CD14-positive monocyte (primary cell): ENCODE measurements at regions not wholly inside any gene's neighbourhood (a gene's known extent, or its start where the extent isn't known, plus 50 kb on each side); places are given as distances from the start of the nearest gene placed in this dataset.

Experiments used
- DNase-seq, 3 donors: peaks; one replicate each; pipeline ENCODE4 v3.0.0-alpha.2; 2011 to 2022
- H2AFZ ChIP-seq: 2 replicates; pipeline ENCODE4 v1.6.0; 2012; ENCODE audit warnings: mild to moderate bottlenecking, low read depth, low read length, inconsistent platforms; ENCODE audit not compliant: insufficient read depth, poor library complexity, severe bottlenecking
- H3K27ac ChIP-seq, 2 donors: 1 replicate in 1 of 2; 2 replicates in 1 of 2; pipeline ENCODE4 v1.5.1; 2012 to 2013; ENCODE audit warnings: low read length in 2 of 2, control low read depth in 1 of 2, inconsistent platforms in 1 of 2, low read depth in 1 of 2, mild to moderate bottlenecking in 1 of 2
- H3K27me3 ChIP-seq, 2 donors: one replicate each; pipeline versions ENCODE4 v1.6.0 to v1.6.1; 2011 to 2013; ENCODE audit warnings: low read length in 2 of 2; ENCODE audit not compliant: control insufficient read depth in 2 of 2, insufficient read depth in 2 of 2
- H3K36me3 ChIP-seq, 2 donors: replicated peaks in 1 of 2; 1 replicate in 1 of 2; 2 replicates in 1 of 2; pipeline versions ENCODE4 v1.5.1 to v1.6.1; 2012 to 2013; ENCODE audit warnings: low read length in 2 of 2, control low read depth in 1 of 2, inconsistent platforms in 1 of 2, mild to moderate bottlenecking in 1 of 2; ENCODE audit not compliant: insufficient read depth in 2 of 2, control insufficient read depth in 1 of 2
- H3K4me1 ChIP-seq, 2 donors: 1 replicate in 1 of 2; 2 replicates in 1 of 2; pipeline versions ENCODE4 v1.5.1 to v1.6.1; 2012 to 2013; ENCODE audit warnings: low read length in 2 of 2, control low read depth in 1 of 2, inconsistent platforms in 1 of 2, mild to moderate bottlenecking in 1 of 2, moderate library complexity in 1 of 2; ENCODE audit not compliant: insufficient read depth in 2 of 2, control insufficient read depth in 1 of 2
- H3K4me2 ChIP-seq: replicated peaks from 2 replicates; pipeline ENCODE3; 2012; ENCODE audit warnings: low read length, moderate library complexity, mild to moderate bottlenecking; ENCODE audit not compliant: poor library complexity, severe bottlenecking; ENCODE audit errors: extremely low read depth
- H3K4me3 ChIP-seq, 3 experiments: fragments of 200-600 bp in 1 of 3; sonication (generic) in 1 of 3; replicated peaks in 1 of 3; 1 replicate in 2 of 3; 2 replicates in 1 of 3; pipeline ENCODE4 v1.5.1; 2011 to 2013; ENCODE audit warnings: low read length in 3 of 3, mild to moderate bottlenecking in 3 of 3, control low read depth in 2 of 3, low read depth in 2 of 3, inconsistent platforms in 1 of 3, moderate library complexity in 1 of 3
- H3K79me2 ChIP-seq: 2 replicates; pipeline ENCODE4 v1.6.0; 2012; ENCODE audit warnings: mild to moderate bottlenecking, control low read depth, inconsistent platforms, low read length, moderate library complexity; ENCODE audit not compliant: insufficient read depth
- H3K9ac ChIP-seq: 2 replicates; pipeline ENCODE4 v1.6.0; 2017; ENCODE audit warnings: low read length, mild to moderate bottlenecking; ENCODE audit not compliant: insufficient read depth, poor library complexity, severe bottlenecking
- H3K9me3 ChIP-seq, 2 donors: replicated peaks in 1 of 2; 1 replicate in 1 of 2; 2 replicates in 1 of 2; pipeline versions ENCODE4 v1.5.1 to v1.6.1; 2012 to 2013; ENCODE audit warnings: low read length in 2 of 2, control low read depth in 1 of 2; ENCODE audit not compliant: control insufficient read depth in 1 of 2, insufficient read depth in 1 of 2
- H4K20me1 ChIP-seq: 2 replicates; pipeline ENCODE4 v1.6.0; 2012; ENCODE audit warnings: mild to moderate bottlenecking, low read length, control low read depth, moderate library complexity; ENCODE audit not compliant: insufficient read depth
- H3K27ac Mint-ChIP-seq, 7 donors: one replicate each; pipeline ENCODE4 v1.8.0; 2020; ENCODE audit warnings: mild to moderate bottlenecking in 7 of 7, mixed read lengths in 7 of 7, moderate library complexity in 6 of 7, inconsistent platforms in 2 of 7
- H3K27me3 Mint-ChIP-seq, 3 donors: one replicate each; pipeline ENCODE4 v1.8.0; 2021 to 2022; ENCODE audit warnings: low read depth in 3 of 3, mild to moderate bottlenecking in 3 of 3, mixed read lengths in 3 of 3, moderate library complexity in 3 of 3, inconsistent platforms in 1 of 3
- H3K36me3 Mint-ChIP-seq, 2 donors: one replicate each; pipeline ENCODE4 v1.8.0; 2020; ENCODE audit warnings: mixed read lengths in 2 of 2, inconsistent platforms in 1 of 2, mild to moderate bottlenecking in 1 of 2
- H3K4me1 Mint-ChIP-seq: one replicate; pipeline ENCODE4 v1.8.0; 2020; ENCODE audit warnings: mild to moderate bottlenecking, mixed read lengths
- H3K4me3 Mint-ChIP-seq, 2 donors: one replicate each; pipeline ENCODE4 v1.8.0; 2020; ENCODE audit warnings: mild to moderate bottlenecking in 2 of 2, mixed read lengths in 2 of 2, moderate library complexity in 1 of 2
- H3K9me3 Mint-ChIP-seq, 7 donors: one replicate each; pipeline ENCODE4 v1.8.0; 2020 to 2022; ENCODE audit warnings: mixed read lengths in 7 of 7, mild to moderate bottlenecking in 6 of 7, moderate library complexity in 6 of 7, inconsistent platforms in 2 of 7
- CTCF ChIP-seq: fragments of 200-600 bp; IDR thresholded peaks from one replicate; pipeline ENCODE4 v1.8.0; 2022; ENCODE audit warnings: antibody characterized with exemption, mild to moderate bottlenecking
- WGBS: methylation state at CpG from one replicate; pipeline ENCODE4 v1.1.5; 2013; ENCODE audit warnings: missing lambda C conversion rate; ENCODE audit not compliant: insufficient coverage; 5-methylcytosine and 5-hydroxymethylcytosine counted together
- intact Hi-C, 2 donors: fragments of 100-400 bp; cut with micrococcal nuclease; formaldehyde crosslinking; loops; one replicate each; pipeline versions ENCODE4 v1.15.0 to v1.15.1; 2023

GRCh38 chr2:180337136-180337535, 330.0 kb upstream of the CWC22 start:
- H3K27ac Mint-ChIP-seq, result no peak overlapping the region
- peaks cover 11 to 22% (median 14%) of the 10 kb centered on the region in 7 donors for H3K9me3 Mint-ChIP-seq
- Histone ChIP-seq H3K36me3 (no peaks in the 10 kb centered on the region), H3K9ac (no peak overlapping the region), H4K20me1 (no peaks in the 10 kb centered on the region), H3K4me3 (no peak overlapping the region), H3K9me3 (peaks cover 15 to 31% of the 10 kb centered on the region in 2 donors), H3K79me2 (no peaks in the 10 kb centered on the region), H3K27ac (no peak overlapping the region), H3K27me3 (no peaks in the 10 kb centered on the region), H3K4me2 (no peak overlapping the region), H3K4me1 (no peaks in the 10 kb centered on the region), H2AFZ (no peak overlapping the region)
- intact Hi-C loops, result no loop called here
- H3K36me3 Mint-ChIP-seq, result no peaks in the 10 kb centered on the region
- H3K27me3 Mint-ChIP-seq, result peaks cover 0 to 1% (median 0%) of the 10 kb centered on the region in 3 donors
- H3K4me3 Mint-ChIP-seq, result no peak overlapping the region
- TF ChIP-seq CTCF, result no peak
- DNase-seq, result no peak
- no peaks in the 10 kb centered on the region for H3K4me1 Mint-ChIP-seq
- WGBS, result 88% methylated on average over 1 of the region's 3 CpGs

GRCh38 chr2:180336550-180336949, 329.5 kb upstream of the CWC22 start:
- Histone ChIP-seq H3K4me1 (no peaks in the 10 kb centered on the region), H2AFZ (no peak overlapping the region), H3K9me3 (peaks cover 15 to 31% of the 10 kb centered on the region in 2 donors), H3K79me2 (no peaks in the 10 kb centered on the region), H3K27me3 (no peaks in the 10 kb centered on the region), H3K4me3 (no peak overlapping the region), H3K9ac (no peak overlapping the region), H3K36me3 (no peaks in the 10 kb centered on the region), H3K27ac (no peak overlapping the region), H3K4me2 (no peak overlapping the region), H4K20me1 (no peaks in the 10 kb centered on the region)
- no peak overlapping the region for H3K27ac Mint-ChIP-seq
- H3K27me3 Mint-ChIP-seq, result peaks cover 0 to 1% (median 0%) of the 10 kb centered on the region in 3 donors
- peaks cover 11 to 22% (median 14%) of the 10 kb centered on the region in 7 donors for H3K9me3 Mint-ChIP-seq
- no peaks in the 10 kb centered on the region for H3K4me1 Mint-ChIP-seq
- H3K36me3 Mint-ChIP-seq, result no peaks in the 10 kb centered on the region
- no peak for DNase-seq
- no peak overlapping the region for H3K4me3 Mint-ChIP-seq
- TF ChIP-seq CTCF, result no peak
- intact Hi-C loops, result no loop called here
- 100% methylated on average over 2 of the region's 2 CpGs for WGBS
